ENCODE measurements at regions not wholly inside any gene's neighbourhood (a gene's known extent, or its start where the extent isn't known, plus 50 kb on each side); places are given as distances from the start of the nearest gene placed in this dataset.

GRCh38 chr2:21633911-21634310 lies 510.1 kb downstream of the TDRD15 start:
- no peak overlapping the region for H3K9ac ChIP-seq (ENCODE audit: low read depth, low read length)
- intact Hi-C loops (cut with micrococcal nuclease) = no loop called here
- H2BK15ac ChIP-seq (ENCODE audit: low read depth, low read length) = no peak overlapping the region
- ChIA-PET POLR2A (ENCODE audit: unreplicated experiment) (no interaction called here), CTCF (no interaction called here)
- no peak overlapping the region for H2AK5ac ChIP-seq (ENCODE audit: low read depth, low read length)
- dilution Hi-C loops (cut with HindIII; ENCODE audit: low sequenced_read_pairs, unreplicated experiment) = no loop called here
- no peak overlapping the region for H3K4me3 ChIP-seq (ENCODE audit: insufficient read depth, low read depth, low read length)
- no peak overlapping the region for H4K91ac ChIP-seq (ENCODE audit: insufficient read depth, low read depth, low read length)
- H3K9me1 ChIP-seq (ENCODE audit: insufficient read depth, low read length) = no peaks in the 10 kb centered on the region
- in situ Hi-C loops (cut with MboI; ENCODE audit: low sequenced_read_pairs) = no loop called here
- H2AK9ac ChIP-seq (replicated peaks; ENCODE audit: low read depth, low read length, poor library complexity) = no peak overlapping the region
- H3K27me3 ChIP-seq (ENCODE audit: control insufficient read depth, insufficient read depth, low read length) = no peaks in the 10 kb centered on the region
- H2AFZ ChIP-seq (replicated peaks; ENCODE audit: low read length, poor library complexity) = no peak overlapping the region
- H2BK120ac ChIP-seq (ENCODE audit: low read depth, low read length) = no peak overlapping the region
- no peak overlapping the region for H3K56ac ChIP-seq (ENCODE audit: extremely low read depth, insufficient read depth, low read length)
- H3K4me1 ChIP-seq (ENCODE audit: control insufficient read depth, insufficient read depth, low read length) = no peaks in the 10 kb centered on the region
- no peaks in the 10 kb centered on the region for H3K9me3 ChIP-seq (ENCODE audit: control insufficient read depth, insufficient read depth, low read length)
- no peak overlapping the region for H3K14ac ChIP-seq (replicated peaks; ENCODE audit: low read depth, low read length)
- ATAC-seq (ENCODE audit: low read depth) (no peak), DNase-seq (no peak)
- H3K36me3 ChIP-seq (ENCODE audit: control insufficient read depth, insufficient read depth, low read length) = no peaks in the 10 kb centered on the region
- 92% methylated on average over 2 of the region's 7 CpGs; no CpG with 5 or more reads in 1 of the 2 experiments for WGBS, 2 experiments (ENCODE audit: extremely low coverage in 2 of 2, insufficient read length in 1 of 2)
- H3K27ac ChIP-seq (ENCODE audit: insufficient read depth, low read length) = no peak overlapping the region
- BruUV-seq (replicated peaks) = no TSS peak
- H2BK5ac ChIP-seq (ENCODE audit: low read depth, low read length, poor library complexity, severe bottlenecking) = no peak overlapping the region
- H4K8ac ChIP-seq (ENCODE audit: low read depth in 2 of 2, low read length in 2 of 2) = no peak overlapping the region
- no peaks in the 10 kb centered on the region for H3K79me1 ChIP-seq (ENCODE audit: low read depth in 1 of 2, low read length in 2 of 2)
- H4K20me1 ChIP-seq (ENCODE audit: insufficient read depth, low read length) = no peaks in the 10 kb centered on the region
- H3K23ac ChIP-seq (ENCODE audit: low read depth, low read length) = no peak overlapping the region
- H3K4me2 ChIP-seq (ENCODE audit: low read depth, low read length) = no peak overlapping the region
- H3K18ac ChIP-seq (ENCODE audit: low read depth, low read length) = no peak overlapping the region
- no peak overlapping the region for H4K5ac ChIP-seq (ENCODE audit: low read depth, low read length)
- TF ChIP-seq CTCF (conservative IDR thresholded peaks at IDR 0.05; ENCODE audit: low read depth, low read length) (no peak), POLR2A (IDR thresholded peaks at IDR 0.05; ENCODE audit: low read depth, low read length) (no peak), CEBPB (IDR thresholded peaks at IDR 0.05; ENCODE audit: low read depth, low read length) (no peak), FOS (IDR thresholded peaks at IDR 0.05; ENCODE audit: low read depth, low read length) (no peak), MAFK (IDR thresholded peaks at IDR 0.05; ENCODE audit: low read depth, low read length) (no peak), RCOR1 (IDR thresholded peaks at IDR 0.05; ENCODE audit: insufficient replicate concordance, low read length) (no peak), CHD1 (IDR thresholded peaks at IDR 0.05; ENCODE audit: low read depth, low read length) (no peak), MAZ (IDR thresholded peaks at IDR 0.05; ENCODE audit: borderline replicate concordance, low read depth, low read length) (no peak), MXI1 (IDR thresholded peaks at IDR 0.05; ENCODE audit: borderline replicate concordance, low read depth, low read length) (no peak), RAD21 (IDR thresholded peaks at IDR 0.05; ENCODE audit: low read length) (no peak), USF2 (IDR thresholded peaks at IDR 0.05; ENCODE audit: low read depth, low read length) (no peak), NFE2L2 (IDR thresholded peaks at IDR 0.05; ENCODE audit: low read depth, low read length) (no peak)
- H3K4ac ChIP-seq (ENCODE audit: low read depth, low read length) = no peak overlapping the region
- H2BK20ac ChIP-seq (ENCODE audit: low read depth, low read length) = no peak overlapping the region

Measured in IMR-90 (cell line).